HepG2 (cell line): ENCODE measurements at regions not wholly inside any gene's neighbourhood (a gene's known extent, or its start where the extent isn't known, plus 50 kb on each side); places are given as distances from the start of the nearest gene placed in this dataset.

ENCODE experiments used
- ATAC-seq: fragments of 200-7000 bp; cut with Tn5 transposase; 3 replicates; pipeline ENCODE4 v1.9.1; 2020; ENCODE audit warnings: mild to moderate bottlenecking, moderate library complexity
- BruUV-seq: library from RNA; stranded (reverse); fragments of 400-500 nt; replicated peaks from 2 replicates; lab custom pipeline; 2021; lab: Mats Ljungman, UMichigan
- CTCF ChIA-PET: fragments of 300-600 bp; formaldehyde crosslinking; extraction: SDS; loops from one replicate; lab custom pipeline; 2021; ENCODE audit warnings: low total read pairs, inconsistent platforms, low intra/inter-chr PET ratio; lab: Yijun Ruan, JAX
- POLR2A ChIA-PET: fragments of 350-600 bp; sonication (Branson Sonifier 250); formaldehyde crosslinking; loops from one replicate; lab custom pipeline; 2020; ENCODE audit warnings: antibody characterized with exemption, inconsistent platforms; lab: Yijun Ruan, JAX
- DNase-seq: peaks from one replicate; pipeline ENCODE4 v3.0.0-alpha.2; 2015; ENCODE audit warnings: low spot score
- FAIRE-seq: peaks from 3 replicates; lab custom pipeline; 2011; peaks lifted over from hg19 to GRCh38; lab: Jason Lieb, UNC
- H2AFZ ChIP-seq: one replicate; pipeline ENCODE4 v1.6.1; 2011; ENCODE audit warnings: low read length, inconsistent platforms
- H3K27ac ChIP-seq: fragments of 300-600 bp; 3 replicates; pipeline ENCODE4 v1.8.0; 2011; ENCODE audit warnings: mixed run types, mild to moderate bottlenecking, mixed read lengths, low read length, inconsistent platforms; ENCODE audit not compliant: insufficient read depth; ENCODE audit errors: extremely low read length
- H3K27me3 ChIP-seq, 2 experiments: fragments of 200-600 bp in 1 of 2; 2 replicates in 1 of 2; 3 replicates in 1 of 2; pipeline versions ENCODE4 v1.6.0 to v1.8.0; 2011; ENCODE audit warnings: low read length in 2 of 2, mild to moderate bottlenecking in 2 of 2, moderate library complexity in 2 of 2, inconsistent platforms in 1 of 2; ENCODE audit not compliant: insufficient read depth in 2 of 2, control insufficient read depth in 1 of 2
- H3K36me3 ChIP-seq, 2 experiments: fragments of 200-600 bp in 1 of 2; replicated peaks in 1 of 2; 2 replicates in 1 of 2; 3 replicates in 1 of 2; pipeline versions ENCODE4 v1.5.1 to v1.8.0; 2011; ENCODE audit warnings: low read length in 2 of 2, inconsistent platforms in 1 of 2; ENCODE audit not compliant: insufficient read depth in 2 of 2, control insufficient read depth in 1 of 2
- H3K4me1 ChIP-seq: 2 replicates; pipeline ENCODE4 v1.5.1; 2012; ENCODE audit warnings: low read length, inconsistent platforms; ENCODE audit not compliant: insufficient read depth
- H3K4me2 ChIP-seq: 2 replicates; pipeline ENCODE4 v1.6.0; 2011; ENCODE audit warnings: low read depth, low read length, inconsistent platforms
- H3K4me3 ChIP-seq, 3 experiments: fragments of 200-600 bp in 1 of 3; sonication (generic), shearing (Covaris generic) in 1 of 3; replicated peaks in 1 of 3; 2 replicates each; pipeline ENCODE4 v1.5.1; 2011 to 2016; ENCODE audit warnings: low read length in 3 of 3, inconsistent platforms in 2 of 3, low read depth in 2 of 3, mild to moderate bottlenecking in 2 of 3, control low read depth in 1 of 3, mixed read lengths in 1 of 3; ENCODE audit not compliant: insufficient read depth in 1 of 3
- H3K79me2 ChIP-seq: one replicate; pipeline ENCODE4 v1.6.1; 2011; ENCODE audit warnings: low read length, inconsistent platforms; ENCODE audit not compliant: insufficient read depth
- H3K9ac ChIP-seq: 2 replicates; pipeline ENCODE4 v1.6.0; 2011; ENCODE audit warnings: mild to moderate bottlenecking, low read depth, low read length, inconsistent platforms; ENCODE audit not compliant: insufficient read depth
- H3K9me3 ChIP-seq: 2 replicates; pipeline ENCODE4 v1.5.1; 2012; ENCODE audit warnings: mild to moderate bottlenecking, low read length
- H4K20me1 ChIP-seq: 2 replicates; pipeline ENCODE4 v1.6.0; 2011; ENCODE audit warnings: inconsistent platforms, mild to moderate bottlenecking, low read length, moderate library complexity; ENCODE audit not compliant: insufficient read depth
- FOXM1 ChIP-seq: sonication (generic); formaldehyde crosslinking; IDR thresholded peaks from 2 replicates; pipeline ENCODE4 v1.5.0; 2020; ENCODE audit warnings: missing genetic modification reagents
- ZBTB7B ChIP-seq: sonication (generic); formaldehyde crosslinking; IDR thresholded peaks from 2 replicates; pipeline ENCODE4 v1.4.0; 2020; ENCODE audit warnings: missing genetic modification reagents
- ZC3H4 ChIP-seq: sonication (generic); formaldehyde crosslinking; IDR thresholded peaks from 2 replicates; pipeline ENCODE4 v1.4.0; 2020; ENCODE audit warnings: missing genetic modification reagents, borderline replicate concordance
- ZFX ChIP-seq: sonication (generic); formaldehyde crosslinking; IDR thresholded peaks from 2 replicates; pipeline ENCODE4 v1.4.0; 2020; ENCODE audit warnings: mild to moderate bottlenecking, low read depth, missing genetic modification reagents, moderate library complexity
- ZNF749 ChIP-seq: sonication (generic); formaldehyde crosslinking; IDR thresholded peaks from 2 replicates; pipeline ENCODE4 v1.8.0; 2022; ENCODE audit warnings: mild to moderate bottlenecking, missing genetic modification reagents, moderate library complexity, borderline replicate concordance
- WGBS: methylation state at CpG from one replicate; pipeline ENCODE4 v1.1.6; 2017; ENCODE audit warnings: low lambda C conversion rate; 5-methylcytosine and 5-hydroxymethylcytosine counted together
- in situ Hi-C: cut with HindIII; loops from 2 replicates; pipeline ENCODE4 v1.10.0; 2017; ENCODE audit warnings: low pct_unique_long_range_greater_than_20kb; ENCODE audit not compliant: extremely low pct_ligation_motif_present
- intact Hi-C: fragments of 100-400 bp; cut with micrococcal nuclease; formaldehyde crosslinking; loops from one replicate; pipeline ENCODE4 v1.10.0; 2022; ENCODE audit not compliant: unreplicated experiment
- TF ChIP-seq, protein P1 (sequence below): sonication (generic); formaldehyde crosslinking; IDR thresholded peaks from 2 replicates; pipeline ENCODE4 v1.5.1; 2020; ENCODE audit warnings: mild to moderate bottlenecking, missing genetic modification reagents, moderate library complexity

DNA sequence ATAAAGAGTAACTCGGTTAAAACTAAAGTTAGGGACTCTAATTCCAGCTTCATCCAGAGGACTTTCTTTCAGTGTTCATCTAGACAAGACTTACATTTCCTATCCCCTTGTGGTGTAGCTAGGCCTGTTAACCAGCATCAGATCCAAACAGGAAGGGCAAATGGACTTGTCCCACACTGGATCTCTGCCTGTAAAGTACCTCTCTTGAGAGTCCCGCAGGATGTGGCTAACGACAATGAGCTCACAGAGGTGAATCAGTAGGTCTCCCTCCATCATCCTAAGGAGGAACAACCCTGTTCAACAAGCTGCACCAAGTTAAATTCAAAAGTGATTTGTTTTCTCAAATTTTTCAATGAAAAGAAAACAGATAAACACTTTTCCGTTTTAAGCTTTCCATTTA lies 412.3 kb upstream of the RGPD4 start:
- DNase-seq (no peak), FAIRE-seq (no peak), ATAC-seq (no peak)
- no peak overlapping the region for H3K9ac ChIP-seq
- CTCF ChIA-PET: no interaction called here
- H3K27ac ChIP-seq: no peak overlapping the region
- in situ Hi-C loops (no loop called here), intact Hi-C loops (no loop called here)
- no TSS peak for BruUV-seq
- H3K79me2 ChIP-seq: no peaks in the 10 kb centered on the region
- POLR2A ChIA-PET: no interaction called here
- no peak overlapping the region for H3K4me2 ChIP-seq
- 12% methylated on average over 4 of the region's 4 CpGs for WGBS
- no peaks in the 10 kb centered on the region for H3K36me3 ChIP-seq
- H3K4me1 ChIP-seq: no peaks in the 10 kb centered on the region
- no peaks in the 10 kb centered on the region for H4K20me1 ChIP-seq
- no peak overlapping the region for H3K4me3 ChIP-seq
- TF ChIP-seq ZC3H4 (CRISPR knock-in tag): no peak
- TF ChIP-seq, protein P1, sequence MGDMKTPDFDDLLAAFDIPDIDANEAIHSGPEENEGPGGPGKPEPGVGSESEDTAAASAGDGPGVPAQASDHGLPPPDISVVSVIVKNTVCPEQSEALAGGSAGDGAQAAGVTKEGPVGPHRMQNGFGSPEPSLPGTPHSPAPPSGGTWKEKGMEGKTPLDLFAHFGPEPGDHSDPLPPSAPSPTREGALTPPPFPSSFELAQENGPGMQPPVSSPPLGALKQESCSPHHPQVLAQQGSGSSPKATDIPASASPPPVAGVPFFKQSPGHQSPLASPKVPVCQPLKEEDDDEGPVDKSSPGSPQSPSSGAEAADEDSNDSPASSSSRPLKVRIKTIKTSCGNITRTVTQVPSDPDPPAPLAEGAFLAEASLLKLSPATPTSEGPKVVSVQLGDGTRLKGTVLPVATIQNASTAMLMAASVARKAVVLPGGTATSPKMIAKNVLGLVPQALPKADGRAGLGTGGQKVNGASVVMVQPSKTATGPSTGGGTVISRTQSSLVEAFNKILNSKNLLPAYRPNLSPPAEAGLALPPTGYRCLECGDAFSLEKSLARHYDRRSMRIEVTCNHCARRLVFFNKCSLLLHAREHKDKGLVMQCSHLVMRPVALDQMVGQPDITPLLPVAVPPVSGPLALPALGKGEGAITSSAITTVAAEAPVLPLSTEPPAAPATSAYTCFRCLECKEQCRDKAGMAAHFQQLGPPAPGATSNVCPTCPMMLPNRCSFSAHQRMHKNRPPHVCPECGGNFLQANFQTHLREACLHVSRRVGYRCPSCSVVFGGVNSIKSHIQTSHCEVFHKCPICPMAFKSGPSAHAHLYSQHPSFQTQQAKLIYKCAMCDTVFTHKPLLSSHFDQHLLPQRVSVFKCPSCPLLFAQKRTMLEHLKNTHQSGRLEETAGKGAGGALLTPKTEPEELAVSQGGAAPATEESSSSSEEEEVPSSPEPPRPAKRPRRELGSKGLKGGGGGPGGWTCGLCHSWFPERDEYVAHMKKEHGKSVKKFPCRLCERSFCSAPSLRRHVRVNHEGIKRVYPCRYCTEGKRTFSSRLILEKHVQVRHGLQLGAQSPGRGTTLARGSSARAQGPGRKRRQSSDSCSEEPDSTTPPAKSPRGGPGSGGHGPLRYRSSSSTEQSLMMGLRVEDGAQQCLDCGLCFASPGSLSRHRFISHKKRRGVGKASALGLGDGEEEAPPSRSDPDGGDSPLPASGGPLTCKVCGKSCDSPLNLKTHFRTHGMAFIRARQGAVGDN: no peak
- TF ChIP-seq ZBTB7B (CRISPR knock-in tag): no peak
- no peak for TF ChIP-seq FOXM1 (CRISPR knock-in tag)
- TF ChIP-seq ZNF749 (CRISPR knock-in tag): no peak
- no peak for TF ChIP-seq ZFX (CRISPR knock-in tag)
- H3K9me3 ChIP-seq: no peaks in the 10 kb centered on the region
- H2AFZ ChIP-seq: no peak overlapping the region
- no peaks in the 10 kb centered on the region for H3K27me3 ChIP-seq
